ENCODE measurements at regions not wholly inside any gene's neighbourhood (a gene's known extent, or its start where the extent isn't known, plus 50 kb on each side); places are given as distances from the start of the nearest gene placed in this dataset.

GRCh38 chr13:26989957-26990713 is 181.5 kb downstream of the USP12 start:
- H3K36me3 ChIP-seq (ENCODE audit: insufficient read depth, insufficient read length, low read length): no peaks in the 10 kb centered on the region
- no peak overlapping the region for H3K9ac ChIP-seq (ENCODE audit: insufficient read length, low read depth)
- no peaks in the 10 kb centered on the region for H3K27me3 ChIP-seq (ENCODE audit: insufficient read depth, insufficient read length)
- H3K9me3 ChIP-seq (ENCODE audit: insufficient read depth, low read length): no peaks in the 10 kb centered on the region
- H3K4me3 ChIP-seq (ENCODE audit: insufficient read length, low read depth): no peak overlapping the region
- peaks cover 2% of the 10 kb centered on the region for H3K4me1 ChIP-seq (ENCODE audit: insufficient read depth, insufficient read length)
- no peak for DNase-seq (ENCODE audit: low read depth, low spot score)
- TF ChIP-seq ZNF274 (IDR thresholded peaks at IDR 0.05; ENCODE audit: low read depth, low read length): no peak
- no peak for TF ChIP-seq YY1 (IDR thresholded peaks at IDR 0.05; ENCODE audit: insufficient read depth, insufficient read length)
- TF ChIP-seq SUZ12 (IDR thresholded peaks at IDR 0.05; ENCODE audit: extremely low read depth, insufficient read depth, insufficient read length): no peak

DNA sequence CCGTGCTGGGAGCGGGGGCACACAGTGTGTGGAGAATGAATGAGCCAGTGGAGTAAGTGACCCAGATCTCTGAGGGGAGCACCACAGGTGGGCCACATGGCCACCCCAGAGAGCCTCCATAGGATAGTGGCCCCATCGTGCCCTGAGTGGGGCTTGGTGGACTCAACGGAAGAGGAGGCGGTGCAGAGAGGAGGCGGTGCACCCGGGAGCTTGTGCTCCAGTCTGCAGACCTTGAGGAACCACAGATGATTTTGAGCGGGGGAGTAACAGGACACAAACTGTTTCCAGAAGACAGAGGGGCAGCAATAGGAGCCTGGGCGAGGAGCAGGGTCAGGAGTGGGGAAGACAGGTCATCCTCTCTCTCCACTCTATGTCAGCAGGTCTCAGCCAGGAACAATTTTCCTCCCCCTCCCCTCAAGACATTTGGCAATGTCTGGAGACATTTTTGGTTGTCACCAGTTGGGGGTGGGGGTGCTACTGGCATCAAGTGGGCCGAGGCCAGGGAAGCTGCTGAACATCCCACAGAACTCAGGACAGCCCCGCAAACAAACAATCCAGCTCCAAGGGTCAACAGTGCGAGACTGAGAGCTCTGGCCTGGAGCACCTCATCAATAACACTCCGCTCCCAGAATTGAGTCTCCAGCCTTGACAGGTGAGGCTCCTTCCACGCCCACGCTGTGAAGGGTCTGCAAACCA is 182.2 kb downstream of the USP12 start:
- H3K36me3 ChIP-seq (ENCODE audit: insufficient read depth, insufficient read length, low read length): no peaks in the 10 kb centered on the region
- no peaks in the 10 kb centered on the region for H3K9me3 ChIP-seq (ENCODE audit: insufficient read depth, low read length)
- TF ChIP-seq SUZ12 (IDR thresholded peaks at IDR 0.05; ENCODE audit: extremely low read depth, insufficient read depth, insufficient read length): no peak
- TF ChIP-seq YY1 (IDR thresholded peaks at IDR 0.05; ENCODE audit: insufficient read depth, insufficient read length): no peak
- TF ChIP-seq ZNF274 (IDR thresholded peaks at IDR 0.05; ENCODE audit: low read depth, low read length): no peak
- H3K27me3 ChIP-seq (ENCODE audit: insufficient read depth, insufficient read length): no peaks in the 10 kb centered on the region
- H3K9ac ChIP-seq (ENCODE audit: insufficient read length, low read depth): no peak overlapping the region
- H3K4me3 ChIP-seq (ENCODE audit: insufficient read length, low read depth): no peak overlapping the region
- no peak for DNase-seq (ENCODE audit: low read depth, low spot score)
- peaks cover 2% of the 10 kb centered on the region for H3K4me1 ChIP-seq (ENCODE audit: insufficient read depth, insufficient read length)

GRCh38 chr13:26988059-26988769 is 183.4 kb downstream of the USP12 start:
- DNase-seq (ENCODE audit: low read depth, low spot score): no peak
- Histone ChIP-seq H3K9me3 (ENCODE audit: insufficient read depth, low read length) (no peaks in the 10 kb centered on the region), H3K27me3 (ENCODE audit: insufficient read depth, insufficient read length) (no peaks in the 10 kb centered on the region), H3K9ac (ENCODE audit: insufficient read length, low read depth) (no peak overlapping the region), H3K36me3 (ENCODE audit: insufficient read depth, insufficient read length, low read length) (no peaks in the 10 kb centered on the region), H3K4me1 (ENCODE audit: insufficient read depth, insufficient read length) (peaks cover 2% of the 10 kb centered on the region), H3K4me3 (ENCODE audit: insufficient read length, low read depth) (no peak overlapping the region)
- no peak for TF ChIP-seq YY1 (IDR thresholded peaks at IDR 0.05; ENCODE audit: insufficient read depth, insufficient read length)
- no peak for TF ChIP-seq SUZ12 (IDR thresholded peaks at IDR 0.05; ENCODE audit: extremely low read depth, insufficient read depth, insufficient read length)

GRCh38 chr13:26987486-26988013 is 184.1 kb downstream of the USP12 start:
- Histone ChIP-seq H3K36me3 (ENCODE audit: insufficient read depth, insufficient read length, low read length) (no peaks in the 10 kb centered on the region), H3K4me1 (ENCODE audit: insufficient read depth, insufficient read length) (peaks cover 2% of the 10 kb centered on the region), H3K9me3 (ENCODE audit: insufficient read depth, low read length) (no peaks in the 10 kb centered on the region), H3K4me3 (ENCODE audit: insufficient read length, low read depth) (no peak overlapping the region), H3K27me3 (ENCODE audit: insufficient read depth, insufficient read length) (no peaks in the 10 kb centered on the region), H3K9ac (ENCODE audit: insufficient read length, low read depth) (no peak overlapping the region)
- TF ChIP-seq ZNF274 (IDR thresholded peaks at IDR 0.05; ENCODE audit: low read depth, low read length): no peak
- no peak for TF ChIP-seq SUZ12 (IDR thresholded peaks at IDR 0.05; ENCODE audit: extremely low read depth, insufficient read depth, insufficient read length)
- DNase-seq (ENCODE audit: low read depth, low spot score): no peak

- peak; percentile 59 for DNase-seq (ENCODE audit: low read depth, low spot score)
- H3K9ac ChIP-seq (ENCODE audit: insufficient read length, low read depth): no peak overlapping the region
- no peaks in the 10 kb centered on the region for H3K36me3 ChIP-seq (ENCODE audit: insufficient read depth, insufficient read length, low read length)
- TF ChIP-seq YY1 (IDR thresholded peaks at IDR 0.05; ENCODE audit: insufficient read depth, insufficient read length) (no peak), SUZ12 (IDR thresholded peaks at IDR 0.05; ENCODE audit: extremely low read depth, insufficient read depth, insufficient read length) (no peak), ZNF274 (IDR thresholded peaks at IDR 0.05; ENCODE audit: low read depth, low read length) (no peak)
- peaks cover 2% of the 10 kb centered on the region for H3K4me1 ChIP-seq (ENCODE audit: insufficient read depth, insufficient read length)
- no peaks in the 10 kb centered on the region for H3K9me3 ChIP-seq (ENCODE audit: insufficient read depth, low read length)
- no peaks in the 10 kb centered on the region for H3K27me3 ChIP-seq (ENCODE audit: insufficient read depth, insufficient read length)
- no peak overlapping the region for H3K4me3 ChIP-seq (ENCODE audit: insufficient read length, low read depth)
These were observed 186.2 kb downstream of the USP12 start for GRCh38 chr13:26985285-26985878.

DNA sequence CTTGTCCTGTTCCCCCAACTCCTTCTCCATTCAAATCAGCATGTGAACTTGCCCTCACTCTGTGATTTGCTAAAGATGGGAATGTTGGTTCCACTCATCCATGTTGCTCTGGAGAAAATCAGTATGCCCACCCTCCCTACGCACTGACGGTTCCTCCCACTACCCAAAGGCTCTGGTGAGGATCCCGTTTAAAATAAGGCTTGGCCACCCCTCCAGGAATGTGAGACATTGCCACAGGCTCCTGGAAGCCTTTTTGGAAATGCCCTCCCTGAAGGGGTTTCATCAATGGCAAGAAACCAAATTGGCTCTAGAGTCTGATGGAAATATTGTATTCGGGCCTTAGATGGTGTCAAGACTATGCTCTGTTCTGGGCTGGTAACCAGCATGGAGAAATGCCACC is 187.3 kb downstream of the USP12 start:
- H3K4me1 ChIP-seq (ENCODE audit: insufficient read depth, insufficient read length): no peaks in the 10 kb centered on the region
- DNase-seq (ENCODE audit: low read depth, low spot score): no peak
- no peaks in the 10 kb centered on the region for H3K9me3 ChIP-seq (ENCODE audit: insufficient read depth, low read length)
- no peak for TF ChIP-seq SUZ12 (IDR thresholded peaks at IDR 0.05; ENCODE audit: extremely low read depth, insufficient read depth, insufficient read length)
- H3K36me3 ChIP-seq (ENCODE audit: insufficient read depth, insufficient read length, low read length): no peaks in the 10 kb centered on the region
- H3K4me3 ChIP-seq (ENCODE audit: insufficient read length, low read depth): no peak overlapping the region
- no peak overlapping the region for H3K9ac ChIP-seq (ENCODE audit: insufficient read length, low read depth)
- H3K27me3 ChIP-seq (ENCODE audit: insufficient read depth, insufficient read length): no peaks in the 10 kb centered on the region
